GM18502 (cell line): ENCODE measurements at regions not wholly inside any gene's neighbourhood (a gene's known extent, or its start where the extent isn't known, plus 50 kb on each side); places are given as distances from the start of the nearest gene placed in this dataset.

ENCODE experiments used
- ATAC-seq: cut with Tn5 transposase; IDR thresholded peaks from one replicate; pipeline ENCODE4 v1.9.1; 2021; ENCODE audit warnings: mild to moderate bottlenecking; ENCODE audit not compliant: unreplicated experiment, poor library complexity

- no peak for ATAC-seq
These were observed 316.8 kb downstream of the VPS13C start for GRCh38 chr15:61743345-61743909.

GRCh38 chr15:61742591-61742990 lies 317.7 kb downstream of the VPS13C start:
- ATAC-seq, result no peak

- ATAC-seq, result no peak
These were observed 323.5 kb downstream of the VPS13C start for GRCh38 chr15:61736790-61737189.

GRCh38 chr15:61731099-61731498 lies 329.1 kb downstream of the VPS13C start:
- ATAC-seq, result no peak

- ATAC-seq, result no peak
These were observed 330.6 kb downstream of the VPS13C start for GRCh38 chr15:61729646-61730045.

GRCh38 chr15:61726166-61726565 lies 334.1 kb downstream of the VPS13C start:
- ATAC-seq, result no peak

- no peak for ATAC-seq
These were observed 335.0 kb downstream of the VPS13C start for GRCh38 chr15:61725251-61725650.

GRCh38 chr15:61724251-61724939 lies 335.9 kb downstream of the VPS13C start:
- ATAC-seq, result no peak

- no peak for ATAC-seq
These were observed 338.8 kb downstream of the VPS13C start for GRCh38 chr15:61721418-61721817.

- no peak for ATAC-seq
These were observed 340.0 kb downstream of the VPS13C start for GRCh38 chr15:61720197-61720704.

GRCh38 chr15:61715082-61715481 lies 345.2 kb downstream of the VPS13C start:
- no peak for ATAC-seq

GRCh38 chr15:61712129-61712759 lies 348.0 kb downstream of the VPS13C start:
- no peak for ATAC-seq

GRCh38 chr15:61702224-61703020 lies 357.8 kb downstream of the VPS13C start:
- no peak for ATAC-seq

GRCh38 chr15:61701455-61701854 lies 358.8 kb downstream of the VPS13C start:
- ATAC-seq, result no peak

- no peak for ATAC-seq
These were observed 359.4 kb downstream of the VPS13C start for GRCh38 chr15:61700803-61701202.

- ATAC-seq, result no peak
These were observed 362.5 kb downstream of the VPS13C start for GRCh38 chr15:61697796-61698195.

GRCh38 chr15:61689067-61689466 lies 371.2 kb downstream of the VPS13C start:
- no peak for ATAC-seq

GRCh38 chr15:61687651-61688050 lies 372.6 kb downstream of the VPS13C start:
- no peak for ATAC-seq

GRCh38 chr15:61687124-61687523 lies 373.1 kb downstream of the VPS13C start:
- no peak for ATAC-seq

GRCh38 chr15:61685971-61686370 lies 374.3 kb downstream of the VPS13C start:
- ATAC-seq, result no peak

- no peak for ATAC-seq
These were observed 374.7 kb downstream of the VPS13C start for GRCh38 chr15:61685534-61685933.
